Uterus (tissue), 2 donors: ENCODE measurements at regions not wholly inside any gene's neighbourhood (a gene's known extent, or its start where the extent isn't known, plus 50 kb on each side); places are given as distances from the start of the nearest gene placed in this dataset.

Experiments used
- CTCF ChIP-seq, 4 experiments: fragments of 200-600 bp in 2 of 4; fragments of 450-650 bp in 2 of 4; sonication (generic) in 2 of 4; IDR thresholded peaks; one replicate each; pipeline ENCODE4 v1.5.1; 2016 to 2019; ENCODE audit warnings: antibody characterized with exemption in 4 of 4, mild to moderate bottlenecking in 2 of 4, moderate library complexity in 1 of 4
- POLR2A ChIP-seq, 2 donors: fragments of 450-650 bp; IDR thresholded peaks; one replicate each; pipeline ENCODE4 v1.6.1; 2016; ENCODE audit warnings: antibody characterized with exemption in 2 of 2, mild to moderate bottlenecking in 1 of 2, moderate library complexity in 1 of 2

- TF ChIP-seq POLR2A (IDR thresholded peaks at IDR 0.05), result no peak
- no peak for TF ChIP-seq CTCF (IDR thresholded peaks at IDR 0.05)
These were observed 1320.6 kb downstream of the PCDH9 start for GRCh38 chr13:65909501-65909900.
